Heart right ventricle (tissue), 16 donors: ENCODE measurements at regions not wholly inside any gene's neighbourhood (a gene's known extent, or its start where the extent isn't known, plus 50 kb on each side); places are given as distances from the start of the nearest gene placed in this dataset.

ENCODE experiments used
- ATAC-seq, 8 donors: fragments of 200-7000 bp; cut with Tn5 transposase; one replicate each; pipeline ENCODE4 v1.9.1; 2020; ENCODE audit warnings: mild to moderate bottlenecking in 8 of 8, moderate library complexity in 8 of 8, moderate number of reproducible peaks in 1 of 8
- DNase-seq, 2 donors: peaks; one replicate each; pipeline ENCODE4 v3.0.0-alpha.2; 2020
- H3K27ac ChIP-seq, 10 donors: fragments of 200-600 bp; sonication (generic) in 2 of 10; one replicate each; pipeline versions ENCODE4 v1.5.0 to v1.8.0; 2020 to 2022; ENCODE audit warnings: mild to moderate bottlenecking in 3 of 10
- H3K27me3 ChIP-seq, 7 donors: fragments of 200-600 bp; one replicate each; pipeline ENCODE4 v1.8.0; 2021 to 2022; ENCODE audit warnings: mild to moderate bottlenecking in 2 of 7
- H3K36me3 ChIP-seq, 9 donors: fragments of 200-600 bp; sonication (generic) in 1 of 9; one replicate each; pipeline versions ENCODE4 v1.5.0 to v1.8.0; 2020 to 2022; ENCODE audit warnings: mild to moderate bottlenecking in 2 of 9
- H3K4me1 ChIP-seq, 9 donors: fragments of 200-600 bp; sonication (generic) in 1 of 9; one replicate each; pipeline versions ENCODE4 v1.5.0 to v1.8.0; 2020 to 2022; ENCODE audit warnings: mild to moderate bottlenecking in 4 of 9
- H3K4me3 ChIP-seq, 10 donors: fragments of 200-600 bp; sonication (generic) in 2 of 10; one replicate each; pipeline versions ENCODE4 v1.5.0 to v1.8.0; 2020 to 2022; ENCODE audit warnings: mild to moderate bottlenecking in 7 of 10, moderate library complexity in 2 of 10
- H3K9me3 ChIP-seq, 11 donors: fragments of 200-600 bp in 10 of 11; sonication (generic) in 2 of 11; one replicate each; pipeline versions ENCODE4 v1.5.0 to v1.8.0; 2013 to 2022; ENCODE audit warnings: mild to moderate bottlenecking in 2 of 11, control low read depth in 1 of 11, moderate library complexity in 1 of 11
- WGBS, 2 donors: extraction: QIAGEN DNeasy Blood & Tissue Kit; methylation state at CpG; one replicate each; pipeline ENCODE4 v1.1.7; 2013; ENCODE audit warnings: inconsistent platforms in 1 of 2; 5-methylcytosine and 5-hydroxymethylcytosine counted together
- intact Hi-C, 10 donors: fragments of 100-400 bp; cut with DNase I; formaldehyde crosslinking; loops; one replicate each; pipeline versions ENCODE4 v1.11.1 to v1.14.2; 2022
- TF ChIP-seq, protein P1 (sequence below), 9 donors: fragments of 200-600 bp; sonication (generic) in 2 of 9; IDR thresholded peaks; one replicate each; pipeline versions ENCODE4 v1.5.0 to v1.8.0; 2021 to 2022; ENCODE audit warnings: antibody characterized with exemption in 9 of 9, mild to moderate bottlenecking in 5 of 9, moderate library complexity in 1 of 9
- donor health status: Arrhythmogenic right ventricular cardiomyopathy.
- donor health status: ischemic (EF 13 %, LVEDD 7.1; RV severe dilation, severe dysfunction).
- donor health status: healthy with polysubstance abuse.
- donor health status: DM: no; HTN: yes; CAD: no.
- donor health status: DM: no; HTN: no; CAD: no.
- donor health status: ischemic (EF 25% LVEDD 6.9; RV normal size, moderate dysfunction).
- donor health status: ischemic (EF 25% LVEDD 5.7; RV mildly dilated, moderate dysfunction).
- donor health status: healthy.
- donor health status: DM: yes; HTN: yes; CAD: no.
- donor health status: Ischemic cardiomyopathy.
- donor health status: ischemic (EF 35%, LVEDD 5.7; RV mildly dilated, moderate dysfunction).
- donor health status: nonischemic (EF 11% LVEDD 7.7; RV severe dilation, severe dysfunction).
- donor health status: DM: yes; HTN: yes; CAD: no.
- donor health status: PGD.
- donor health status: ischemic (EF 29% LVEDD 5.4; RV normal size, mild dysfunction).
- donor health status: nonischemic (EF 23%, LVEDD 6.1; RV moderate dilation, normal function).

DNA sequence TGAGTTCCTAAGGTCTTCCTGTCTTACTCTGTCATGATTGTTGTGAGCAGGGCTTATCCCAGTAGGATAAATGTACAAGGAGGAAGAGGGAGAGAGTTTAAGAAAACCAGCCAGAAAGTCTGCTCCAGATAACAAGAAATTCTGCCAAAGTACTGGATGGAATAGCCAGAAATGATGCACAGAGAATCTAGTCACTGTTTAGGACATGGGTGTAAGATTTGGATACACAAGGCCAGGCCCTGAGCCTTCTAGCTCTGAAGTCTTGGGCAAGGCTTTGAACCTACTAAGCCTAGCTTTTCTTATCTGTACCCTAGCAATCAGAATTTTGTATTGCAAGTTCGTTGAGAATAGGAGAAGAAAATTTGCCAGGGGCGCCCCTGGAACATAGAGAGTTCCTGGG, 180.4 kb upstream of the ROPN1 start:
- H3K9me3 ChIP-seq: no peaks in the 10 kb centered on the region
- DNase-seq (no peak), ATAC-seq (peak in 1 of 8 donors; percentile 16)
- H3K27me3 ChIP-seq: no peaks in the 10 kb centered on the region
- TF ChIP-seq, protein P1, sequence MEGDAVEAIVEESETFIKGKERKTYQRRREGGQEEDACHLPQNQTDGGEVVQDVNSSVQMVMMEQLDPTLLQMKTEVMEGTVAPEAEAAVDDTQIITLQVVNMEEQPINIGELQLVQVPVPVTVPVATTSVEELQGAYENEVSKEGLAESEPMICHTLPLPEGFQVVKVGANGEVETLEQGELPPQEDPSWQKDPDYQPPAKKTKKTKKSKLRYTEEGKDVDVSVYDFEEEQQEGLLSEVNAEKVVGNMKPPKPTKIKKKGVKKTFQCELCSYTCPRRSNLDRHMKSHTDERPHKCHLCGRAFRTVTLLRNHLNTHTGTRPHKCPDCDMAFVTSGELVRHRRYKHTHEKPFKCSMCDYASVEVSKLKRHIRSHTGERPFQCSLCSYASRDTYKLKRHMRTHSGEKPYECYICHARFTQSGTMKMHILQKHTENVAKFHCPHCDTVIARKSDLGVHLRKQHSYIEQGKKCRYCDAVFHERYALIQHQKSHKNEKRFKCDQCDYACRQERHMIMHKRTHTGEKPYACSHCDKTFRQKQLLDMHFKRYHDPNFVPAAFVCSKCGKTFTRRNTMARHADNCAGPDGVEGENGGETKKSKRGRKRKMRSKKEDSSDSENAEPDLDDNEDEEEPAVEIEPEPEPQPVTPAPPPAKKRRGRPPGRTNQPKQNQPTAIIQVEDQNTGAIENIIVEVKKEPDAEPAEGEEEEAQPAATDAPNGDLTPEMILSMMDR (IDR thresholded peaks at IDR 0.05): no peak
- no peak overlapping the region for H3K4me3 ChIP-seq
- peak overlapping the region in 2 of 10 donors; percentile 12 to 41 for H3K27ac ChIP-seq
- H3K4me1 ChIP-seq: peaks cover 0 to 49% (median 14%) of the 10 kb centered on the region in 9 donors
- intact Hi-C loops: no loop called here
- H3K36me3 ChIP-seq: no peaks in the 10 kb centered on the region
- WGBS, 2 donors: 82% methylated on average over 2 of the region's 2 CpGs

DNA sequence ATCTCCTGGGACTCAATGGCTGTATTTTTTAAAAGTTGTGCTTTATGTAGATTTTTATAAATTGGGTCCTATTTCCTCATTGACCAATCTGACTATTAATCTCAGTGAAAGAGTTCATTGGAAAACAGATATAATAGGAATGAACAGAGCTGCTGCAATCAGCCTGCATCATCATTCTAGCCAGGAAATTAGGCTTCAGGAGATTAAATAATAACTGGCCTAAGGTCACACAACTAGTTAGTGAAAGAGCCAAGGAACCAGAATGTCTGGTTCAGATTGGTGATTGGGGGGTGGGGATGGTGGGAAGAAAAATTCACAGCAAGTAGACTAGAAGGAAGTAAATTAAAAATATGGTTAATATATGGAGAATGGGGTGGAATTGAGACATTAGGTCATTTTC, 180.9 kb upstream of the ROPN1 start:
- H3K4me3 ChIP-seq: no peak overlapping the region
- H3K27ac ChIP-seq: peak overlapping the region in 2 of 10 donors; percentile 12 to 17
- no peak for DNase-seq
- H3K9me3 ChIP-seq: no peaks in the 10 kb centered on the region
- TF ChIP-seq, protein P1 (IDR thresholded peaks at IDR 0.05): no peak
- no peaks in the 10 kb centered on the region for H3K36me3 ChIP-seq
- H3K4me1 ChIP-seq: peaks cover 0 to 49% (median 14%) of the 10 kb centered on the region in 9 donors
- ATAC-seq: no peak
- intact Hi-C loops: no loop called here
- no peaks in the 10 kb centered on the region for H3K27me3 ChIP-seq

DNA sequence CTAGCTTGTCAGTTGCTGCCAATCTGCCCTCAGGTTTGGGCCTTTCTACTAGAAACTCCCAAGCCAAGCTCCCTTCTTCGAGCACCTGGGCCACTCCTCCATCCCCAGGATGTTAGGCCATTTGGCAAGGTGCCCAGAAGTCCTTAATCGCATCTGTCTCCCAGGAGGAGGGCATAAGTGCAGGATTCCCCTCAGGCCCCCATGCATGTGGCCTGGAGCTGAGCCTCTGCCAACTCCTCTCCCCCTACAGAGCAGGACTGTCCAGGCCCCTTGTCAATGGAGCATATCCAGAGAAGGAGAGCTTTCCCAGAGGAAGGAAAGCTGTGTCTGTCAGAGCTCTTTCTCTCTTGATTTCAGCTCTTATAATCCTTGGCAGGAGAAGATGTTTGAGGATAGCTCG, 182.6 kb upstream of the ROPN1 start:
- Histone ChIP-seq H3K27ac (peak overlapping the region in 3 of 10 donors; percentile 3 to 50 (median 42)), H3K4me1 (peaks cover 0 to 49% (median 14%) of the 10 kb centered on the region in 9 donors), H3K4me3 (no peak overlapping the region), H3K27me3 (no peaks in the 10 kb centered on the region), H3K36me3 (no peaks in the 10 kb centered on the region), H3K9me3 (no peaks in the 10 kb centered on the region)
- TF ChIP-seq, protein P1 (IDR thresholded peaks at IDR 0.05): no peak
- peak in 1 of 2 donors; percentile 23 for DNase-seq
- peak in 5 of 8 donors; percentile 29 to 43 (median 40) for ATAC-seq
- 26 to 37% methylated on average over 3 of the region's 3 CpGs for WGBS, 2 donors
- intact Hi-C loops: no loop called here

DNA sequence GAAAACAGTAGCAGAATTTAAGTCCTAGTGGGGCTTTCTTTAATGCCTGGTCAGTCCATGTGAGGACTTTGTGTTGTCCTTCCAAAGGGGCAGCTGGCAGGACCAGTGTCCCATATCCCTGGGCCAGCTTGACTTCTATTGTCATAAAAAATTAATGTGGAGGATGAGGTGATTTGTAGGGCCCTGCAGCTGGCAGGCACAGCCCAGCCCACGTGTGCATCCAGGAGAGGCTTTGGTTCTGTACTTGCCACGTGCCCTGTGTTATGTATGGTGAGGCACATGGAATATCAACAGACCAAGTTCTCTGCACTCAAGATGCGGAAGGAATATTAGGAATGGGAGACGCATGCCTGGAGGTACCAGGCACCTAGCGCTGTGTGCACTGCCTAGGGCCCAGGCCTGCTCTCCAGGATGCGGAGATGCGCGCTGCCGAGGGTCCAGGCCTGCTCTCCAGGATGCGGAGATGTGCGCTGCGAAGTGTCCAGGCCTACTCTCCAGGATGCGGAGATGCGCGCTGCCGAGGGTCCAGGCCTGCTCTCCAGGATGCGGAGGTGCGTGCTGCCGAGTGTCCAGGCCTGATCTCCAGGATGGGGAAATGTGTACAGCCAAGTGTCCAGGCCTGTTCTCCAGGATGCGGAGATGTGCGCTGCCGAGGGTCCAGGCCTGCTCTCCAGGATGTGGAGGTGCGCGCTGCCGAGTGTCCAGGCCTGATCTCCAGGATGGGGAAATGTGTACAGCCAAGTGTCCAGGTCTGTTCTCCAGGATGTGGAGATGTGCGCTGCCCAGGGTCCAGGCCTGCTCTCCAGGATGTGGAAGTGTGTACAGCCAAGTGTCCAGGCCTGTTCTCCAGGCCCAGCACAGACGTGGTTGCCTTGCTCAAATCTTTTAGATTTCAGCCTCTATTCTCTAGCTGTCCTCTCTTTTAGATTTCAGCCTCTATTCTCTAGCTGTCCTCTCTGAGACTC, 183.3 kb upstream of the ROPN1 start:
- ATAC-seq (peak in 5 of 8 donors; percentile 27 to 58 (median 30)), DNase-seq (no peak)
- TF ChIP-seq, protein P1 (IDR thresholded peaks at IDR 0.05): no peak
- whole genome bisulfite sequencing, 2 donors: 81 to 89% methylated on average over 27 of the region's 27 CpGs
- Histone ChIP-seq H3K36me3 (no peaks in the 10 kb centered on the region), H3K4me3 (no peak overlapping the region), H3K27me3 (no peaks in the 10 kb centered on the region), H3K9me3 (no peaks in the 10 kb centered on the region), H3K27ac (peak overlapping the region in 3 of 10 donors; percentile 3 to 50 (median 42)), H3K4me1 (peaks cover 0 to 49% (median 14%) of the 10 kb centered on the region in 9 donors)
- intact Hi-C loops: no loop called here
